Astrocyte (in vitro differentiated cells and primary cell): ENCODE measurements at regions not wholly inside any gene's neighbourhood (a gene's known extent, or its start where the extent isn't known, plus 50 kb on each side); places are given as distances from the start of the nearest gene placed in this dataset.

ENCODE experiments used
- CTCF ChIP-seq: IDR thresholded peaks from 2 replicates; pipeline ENCODE4 v1.5.1; 2011; ENCODE audit warnings: low read depth, mild to moderate bottlenecking, inconsistent platforms, low read length, moderate library complexity; ENCODE audit not compliant: insufficient read depth
- EZH2 ChIP-seq: IDR thresholded peaks from 2 replicates; pipeline ENCODE4 v1.6.1; 2012; ENCODE audit warnings: mild to moderate bottlenecking, low read length, inconsistent platforms; ENCODE audit not compliant: insufficient read depth

DNA sequence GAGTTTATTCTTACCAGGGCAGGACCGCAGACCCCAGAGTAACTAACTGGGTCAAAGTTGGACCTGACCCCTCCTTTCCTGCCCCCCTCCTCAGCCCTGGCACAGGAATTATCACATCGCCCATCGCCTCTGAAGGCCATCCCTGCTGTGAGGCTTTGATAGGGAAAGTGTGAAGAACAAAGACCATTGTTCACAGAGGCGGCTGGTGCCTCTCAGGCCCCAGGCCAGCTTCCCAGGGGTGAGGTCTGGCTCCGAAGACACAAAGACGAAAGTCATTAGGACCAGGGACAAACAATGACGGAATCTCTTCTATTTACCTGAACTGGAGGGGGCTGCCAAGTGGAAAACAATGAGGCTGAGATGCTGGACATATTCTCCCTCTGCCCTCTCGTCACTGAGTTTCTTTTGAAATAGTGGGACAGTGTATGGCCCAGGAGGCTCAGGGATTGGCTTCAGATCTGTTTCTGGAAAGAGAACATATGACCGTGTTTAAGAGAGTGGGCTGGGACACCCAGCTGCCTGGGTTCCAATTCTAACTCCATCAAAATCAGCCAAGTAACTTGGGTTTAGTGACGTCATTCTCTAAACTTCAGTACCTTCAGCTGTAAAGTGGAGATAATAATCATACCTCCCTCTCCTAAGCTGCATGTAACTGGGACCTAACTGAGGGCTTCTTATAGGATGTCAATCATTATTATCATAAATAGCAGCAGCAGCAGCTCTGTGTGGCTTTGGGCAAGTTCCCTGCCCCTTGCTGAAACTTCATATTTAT, 769.4 kb downstream of the MED13L start:
- TF ChIP-seq CTCF (no peak), EZH2 (no peak)
